HuH-7.5 (cell line): ENCODE measurements at regions not wholly inside any gene's neighbourhood (a gene's known extent, or its start where the extent isn't known, plus 50 kb on each side); places are given as distances from the start of the nearest gene placed in this dataset.
"Not testable (repeated sequence)": the region's sequence is repeated elsewhere in the genome, so short reads cannot be mapped to it uniquely, and the experiment has no call there.

Source experiments
- DNase-seq: peaks from one replicate; pipeline ENCODE4 v3.0.0; 2011; ENCODE audit warnings: low spot score

DNA sequence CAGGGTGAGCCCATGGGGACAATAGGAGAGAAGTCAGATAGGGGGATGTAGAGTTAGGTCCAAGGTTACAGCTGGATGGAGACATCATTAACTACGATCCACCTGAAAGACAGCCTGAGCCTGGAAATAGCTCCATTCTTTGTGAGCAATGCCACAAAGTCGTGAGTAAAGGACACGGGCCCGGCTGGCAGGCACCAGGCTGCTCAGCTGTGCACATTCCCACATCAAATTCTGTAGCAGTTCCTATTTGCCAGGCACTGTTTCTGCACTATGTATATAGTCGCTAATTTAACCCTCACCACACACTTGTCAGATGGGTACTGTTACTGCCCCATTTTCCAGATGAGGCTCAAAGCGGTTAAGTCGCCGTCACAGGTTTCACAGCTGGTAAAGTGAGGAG lies 338.0 kb upstream of the KAZN start:
- DNase-seq = no peak

- no peak for DNase-seq
These were observed 337.1 kb upstream of the KAZN start for GRCh38 chr1:14261395-14261794.

GRCh38 chr1:14262637-14263036 lies 335.8 kb upstream of the KAZN start:
- DNase-seq = no peak

GRCh38 chr1:14263225-14263624 lies 335.3 kb upstream of the KAZN start:
- no peak for DNase-seq

GRCh38 chr1:14263671-14264070 lies 334.8 kb upstream of the KAZN start:
- no peak for DNase-seq

GRCh38 chr1:14265495-14265894 lies 333.0 kb upstream of the KAZN start:
- DNase-seq = no peak

GRCh38 chr1:14267991-14268390 lies 330.5 kb upstream of the KAZN start:
- no peak for DNase-seq

GRCh38 chr1:14270821-14271220 lies 327.7 kb upstream of the KAZN start:
- DNase-seq = no peak

DNA sequence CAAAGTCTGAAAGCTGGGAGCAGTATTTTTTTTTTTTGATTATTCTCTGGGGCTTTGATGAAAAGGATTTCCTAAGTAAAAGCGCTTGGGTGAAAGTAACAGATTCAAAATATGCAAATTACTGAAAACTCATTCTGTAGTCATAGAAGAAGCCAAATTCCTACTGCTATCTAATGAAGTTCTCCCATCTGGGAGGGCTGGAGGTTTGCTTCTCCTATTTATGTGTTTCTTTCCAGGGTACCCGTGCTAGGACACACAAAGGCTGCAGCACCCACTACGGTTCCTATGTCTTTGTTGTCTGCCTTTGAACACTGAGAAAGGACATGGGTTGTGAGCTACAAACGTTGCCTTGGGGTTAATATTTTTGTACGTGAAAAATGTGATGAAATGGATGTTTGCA lies 324.7 kb upstream of the KAZN start:
- DNase-seq = no peak

- DNase-seq = not testable (repeated sequence)
These were observed 318.6 kb upstream of the KAZN start for GRCh38 chr1:14279891-14280290.

DNA sequence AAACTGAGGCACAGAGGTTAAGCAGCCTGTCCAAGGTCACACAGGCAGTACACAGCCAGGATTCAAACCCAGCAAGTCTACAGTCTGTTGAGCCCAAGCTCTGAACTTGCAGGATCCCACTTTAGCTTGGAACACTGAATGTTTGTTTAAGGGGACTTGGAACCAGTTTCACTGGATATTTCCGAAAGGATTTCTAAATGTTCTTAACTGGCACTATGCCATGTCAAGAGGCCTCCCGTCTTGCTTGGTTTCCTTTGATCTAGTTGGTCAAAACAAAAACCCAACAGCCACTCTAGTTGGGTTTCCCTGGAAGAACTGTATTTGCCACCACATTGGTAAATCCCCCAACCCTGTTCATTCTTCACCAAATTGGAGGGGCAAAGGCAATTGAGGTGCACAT lies 317.6 kb upstream of the KAZN start:
- no peak for DNase-seq

DNA sequence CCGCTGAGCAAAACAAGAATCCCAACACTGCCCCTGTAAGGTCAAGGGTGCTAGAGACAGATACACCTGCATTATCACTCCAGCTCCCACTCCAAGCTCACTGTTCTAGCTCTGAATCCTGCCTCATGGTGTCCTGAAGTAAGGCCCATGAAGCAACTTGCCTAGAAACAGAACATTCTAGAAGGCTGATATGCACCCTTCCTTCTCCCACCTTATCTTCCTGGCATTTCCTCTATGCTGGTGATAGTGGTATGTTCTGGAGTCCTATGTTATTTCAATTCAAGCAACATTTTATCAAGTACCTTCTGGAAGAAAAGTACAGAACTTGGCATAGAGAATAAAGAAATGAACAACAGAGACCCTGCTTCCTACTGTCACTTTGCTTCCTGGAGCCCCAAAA lies 317.1 kb upstream of the KAZN start:
- DNase-seq = no peak

DNA sequence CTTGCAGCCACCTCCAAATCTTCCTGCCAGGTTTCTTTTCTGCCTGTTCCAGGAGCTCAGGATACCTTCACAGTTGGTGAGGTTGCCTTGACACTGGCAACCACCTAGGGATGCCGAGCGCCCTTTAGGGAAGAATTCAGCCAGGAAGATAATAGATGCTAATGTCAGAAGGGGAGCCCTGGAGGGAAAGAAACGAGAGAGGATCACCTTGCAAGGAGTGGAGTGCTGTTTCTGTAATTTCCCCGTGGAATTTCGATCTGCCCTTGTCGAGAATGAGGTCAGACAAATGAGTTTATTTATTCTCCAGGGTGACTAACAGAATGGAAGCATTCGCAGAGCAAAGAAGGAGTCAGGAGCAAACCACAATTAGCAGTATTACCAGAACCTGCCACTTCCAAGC lies 315.8 kb upstream of the KAZN start:
- DNase-seq = no peak

GRCh38 chr1:14285238-14285637 lies 313.2 kb upstream of the KAZN start:
- no peak for DNase-seq

- DNase-seq = not testable (repeated sequence)
These were observed 307.3 kb upstream of the KAZN start for GRCh38 chr1:14291182-14291581.

- no peak for DNase-seq
These were observed 306.0 kb upstream of the KAZN start for GRCh38 chr1:14292520-14292919.

DNA sequence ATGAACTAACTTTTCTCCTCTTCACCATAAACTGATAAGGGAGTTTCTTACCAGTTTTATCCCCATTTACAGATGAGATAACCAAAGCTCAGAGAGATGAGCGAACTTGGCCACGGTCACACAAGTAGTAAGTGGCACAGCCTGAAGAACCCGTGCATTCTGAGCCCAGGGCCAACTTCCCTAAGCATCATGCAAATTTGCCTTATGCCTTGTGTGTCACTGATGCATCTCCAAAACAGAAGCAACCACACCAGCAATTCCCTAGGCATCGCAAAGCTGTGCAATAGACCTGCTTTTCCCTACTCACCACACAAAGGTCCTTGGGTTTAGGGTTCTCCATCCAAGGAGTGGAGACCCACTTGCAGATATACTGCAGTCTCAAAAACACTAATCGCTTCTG lies 304.5 kb upstream of the KAZN start:
- DNase-seq = no peak

DNA sequence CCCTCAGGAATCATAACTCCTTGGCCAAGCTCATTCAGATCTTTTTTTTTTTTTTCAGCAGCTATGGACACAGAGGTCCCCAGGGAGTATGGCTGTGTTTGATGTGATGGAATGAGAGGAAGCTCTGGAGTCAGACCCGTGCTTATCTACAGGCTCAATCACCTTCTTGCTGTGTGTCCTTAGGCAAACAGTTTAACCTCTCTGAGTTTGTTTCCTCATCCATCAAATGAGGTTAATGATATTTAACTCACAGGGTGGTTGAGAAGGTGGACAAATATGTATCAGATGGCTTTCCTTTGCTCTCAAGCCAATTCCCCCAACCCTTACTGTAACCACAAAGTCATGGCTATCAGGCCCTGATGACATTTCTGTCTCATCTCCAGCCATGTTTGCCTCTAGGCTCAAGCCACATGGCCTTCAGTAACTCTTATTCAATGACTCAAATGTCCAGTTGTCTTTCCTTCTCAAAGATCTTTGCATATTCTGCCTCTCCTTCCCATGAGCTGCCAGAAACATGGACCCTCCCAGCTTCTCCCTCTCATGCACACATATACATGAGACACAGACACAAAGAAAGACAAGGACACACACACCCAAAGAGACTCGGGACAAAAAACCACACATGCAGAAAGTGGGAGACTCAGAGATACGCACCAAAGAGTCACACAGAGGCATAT lies 303.5 kb upstream of the KAZN start:
- no peak for DNase-seq

- no peak for DNase-seq
These were observed 301.7 kb upstream of the KAZN start for GRCh38 chr1:14296795-14297194.

GRCh38 chr1:14297356-14297755 lies 301.1 kb upstream of the KAZN start:
- DNase-seq = no peak

DNA sequence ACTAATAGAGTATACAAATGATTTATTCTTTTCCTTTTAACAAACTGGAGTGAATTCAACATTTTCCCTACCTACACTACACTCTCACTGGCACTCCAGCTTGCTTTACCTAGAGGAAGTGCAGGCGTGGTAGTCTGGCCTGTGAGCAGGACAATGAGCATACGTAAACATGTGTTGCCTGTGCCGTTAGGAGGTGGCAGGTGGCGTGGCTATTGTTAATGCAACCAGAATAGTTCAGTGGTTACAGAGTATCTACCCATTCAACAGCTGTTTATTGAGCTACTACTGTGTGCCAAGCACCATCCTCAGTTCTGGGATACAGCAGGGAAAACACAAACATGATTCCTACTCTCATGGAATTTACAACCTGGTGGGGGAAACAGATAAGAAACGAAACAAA lies 299.7 kb upstream of the KAZN start:
- no peak for DNase-seq

DNA sequence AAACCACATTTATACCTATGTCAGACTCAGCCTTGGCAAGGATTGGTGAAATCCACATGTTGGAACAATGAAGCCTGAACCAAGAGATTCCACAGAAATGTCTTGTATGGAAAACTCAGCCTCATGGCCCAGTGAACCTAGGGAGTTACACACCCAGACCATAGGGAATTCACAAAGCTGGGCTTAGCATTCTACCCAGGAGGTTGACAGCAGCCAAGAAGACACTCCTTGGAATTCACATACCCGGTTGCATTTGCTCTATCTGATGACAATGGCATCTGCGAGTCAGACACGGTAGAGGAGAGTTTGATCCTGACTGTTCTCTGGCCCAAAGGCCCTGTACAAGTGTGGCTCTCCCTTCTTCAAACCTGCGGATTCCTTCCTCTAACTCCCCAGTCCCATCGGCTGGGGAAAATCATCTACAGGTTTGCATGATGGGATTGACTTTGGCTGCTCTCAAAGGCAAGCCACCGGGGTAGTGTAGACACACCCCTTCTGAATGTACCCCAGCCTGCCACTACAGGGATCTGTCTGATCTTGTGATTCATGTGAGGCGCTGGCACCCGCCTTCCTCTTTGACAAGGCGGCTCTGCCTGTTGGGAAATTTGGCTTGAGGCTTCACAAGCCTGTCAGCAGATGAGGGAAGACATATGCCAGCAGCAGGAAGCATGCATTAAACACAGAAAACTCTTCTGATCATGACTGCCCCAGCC lies 297.3 kb upstream of the KAZN start:
- no peak for DNase-seq

- no peak for DNase-seq
These were observed 296.8 kb upstream of the KAZN start for GRCh38 chr1:14301704-14302024.

- DNase-seq = no peak
These were observed 296.5 kb upstream of the KAZN start for GRCh38 chr1:14302025-14302424.
